ENCODE measurements at regions not wholly inside any gene's neighbourhood (a gene's known extent, or its start where the extent isn't known, plus 50 kb on each side); places are given as distances from the start of the nearest gene placed in this dataset.
"Not testable (repeated sequence)": the region's sequence is repeated elsewhere in the genome, so short reads cannot be mapped to it uniquely, and the experiment has no call there.

GRCh38 chr10:109663122-109663521 is 260.2 kb downstream of the XPNPEP1 start:
- DNase-seq (ENCODE audit: low read depth in 3 of 3): no peak

GRCh38 chr10:109652612-109653011 is 270.7 kb downstream of the XPNPEP1 start:
- DNase-seq (ENCODE audit: low read depth in 3 of 3): not testable (repeated sequence)

GRCh38 chr10:109650228-109650627 is 273.1 kb downstream of the XPNPEP1 start:
- no peak for DNase-seq (ENCODE audit: low read depth in 3 of 3)

DNA sequence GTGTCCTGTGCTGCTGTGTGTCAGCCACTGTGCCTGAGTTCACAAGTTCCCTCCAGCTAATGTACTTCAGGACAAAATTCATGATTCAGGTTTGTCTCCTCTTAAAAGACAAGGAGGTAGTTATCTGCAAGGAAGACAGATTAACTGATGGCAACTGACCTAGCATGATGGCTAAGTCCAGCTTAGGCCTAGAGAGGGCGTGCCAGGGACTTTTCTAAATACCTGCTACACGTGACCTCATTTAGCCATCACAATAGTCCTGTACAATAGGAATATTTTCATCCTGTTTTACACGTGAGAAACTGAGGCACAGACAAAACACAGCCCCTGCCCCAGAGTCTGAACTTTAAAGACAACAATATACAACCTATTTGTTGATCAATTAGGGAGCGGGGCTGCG is 275.7 kb downstream of the XPNPEP1 start:
- DNase-seq (ENCODE audit: low read depth in 3 of 3): no peak

DNA sequence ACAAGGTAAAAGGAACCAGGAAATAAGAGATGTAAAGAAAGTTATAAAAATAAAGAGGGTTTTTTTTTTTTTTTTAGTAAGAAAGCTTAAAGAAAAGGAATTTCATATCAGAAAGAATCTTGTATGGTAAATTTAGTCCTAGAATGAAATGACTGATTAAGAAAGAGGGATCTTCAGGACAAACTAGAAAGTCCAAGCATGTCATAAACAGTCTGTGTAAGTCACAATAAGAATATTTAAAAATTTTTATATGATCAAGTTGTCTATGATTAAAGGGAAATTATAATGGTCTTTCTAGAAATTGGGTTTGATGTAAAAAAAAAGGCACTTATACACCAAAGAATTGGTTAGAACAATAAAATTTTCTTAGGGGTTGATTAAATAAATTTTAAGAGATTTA is 289.5 kb downstream of the XPNPEP1 start:
- no peak for DNase-seq (ENCODE audit: low read depth in 3 of 3)

- not testable (repeated sequence) for DNase-seq (ENCODE audit: low read depth in 3 of 3)
Observed at GRCh38 chr10:109633017-109633416, 290.3 kb downstream of the XPNPEP1 start.

GRCh38 chr10:109624939-109625338 is 298.4 kb downstream of the XPNPEP1 start:
- DNase-seq (ENCODE audit: low read depth in 3 of 3): no peak

GRCh38 chr10:109622566-109622965 is 300.7 kb downstream of the XPNPEP1 start:
- DNase-seq (ENCODE audit: low read depth in 3 of 3): no peak

DNA sequence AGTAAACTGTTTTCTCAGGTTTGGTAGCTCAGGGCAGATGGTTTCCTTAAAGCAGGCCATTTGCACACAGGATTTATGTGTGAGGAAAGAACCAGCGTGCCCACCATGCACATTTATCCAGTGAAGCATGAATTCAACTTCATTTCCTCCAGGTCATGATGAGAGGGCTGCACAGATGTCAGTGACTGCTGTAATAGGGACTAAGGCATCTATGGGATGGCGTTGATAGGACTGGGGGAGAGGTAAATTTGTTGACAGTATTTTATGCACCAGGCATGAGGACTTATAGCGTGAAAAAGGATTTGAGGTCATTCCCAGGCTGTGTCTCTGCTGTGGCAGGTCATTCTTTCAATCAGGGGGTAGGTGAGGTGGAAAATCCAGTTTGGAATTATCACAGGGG is 302.9 kb downstream of the XPNPEP1 start:
- no peak for DNase-seq (ENCODE audit: low read depth in 3 of 3)

- no peak for DNase-seq (ENCODE audit: low read depth in 3 of 3)
Observed at GRCh38 chr10:109619914-109620313, 303.4 kb downstream of the XPNPEP1 start.

DNA sequence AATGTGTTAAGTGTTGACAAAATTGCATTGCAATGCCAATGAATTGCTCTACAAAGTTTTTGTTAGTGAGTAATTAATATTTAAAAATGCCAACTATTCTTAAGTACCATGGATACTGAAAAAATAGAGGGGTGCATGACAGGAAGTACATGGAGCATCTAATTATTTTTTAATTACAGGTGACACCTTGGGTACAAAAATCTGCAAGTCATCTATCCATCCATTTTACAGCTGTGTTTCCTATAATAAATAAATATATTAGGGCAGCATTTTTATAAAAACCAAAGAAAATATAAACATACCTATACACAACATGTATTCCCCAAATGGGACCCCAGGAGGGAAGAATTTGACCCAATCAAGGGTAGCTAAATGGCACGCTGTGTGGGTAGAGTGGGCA is 304.6 kb downstream of the XPNPEP1 start:
- DNase-seq (ENCODE audit: low read depth in 3 of 3): no peak

- no peak for DNase-seq (ENCODE audit: low read depth in 3 of 3)
Observed at GRCh38 chr10:109618301-109618700, 305.0 kb downstream of the XPNPEP1 start.

- DNase-seq (ENCODE audit: low read depth in 3 of 3): no peak
Observed at GRCh38 chr10:109616359-109616980, 306.8 kb downstream of the XPNPEP1 start.

DNA sequence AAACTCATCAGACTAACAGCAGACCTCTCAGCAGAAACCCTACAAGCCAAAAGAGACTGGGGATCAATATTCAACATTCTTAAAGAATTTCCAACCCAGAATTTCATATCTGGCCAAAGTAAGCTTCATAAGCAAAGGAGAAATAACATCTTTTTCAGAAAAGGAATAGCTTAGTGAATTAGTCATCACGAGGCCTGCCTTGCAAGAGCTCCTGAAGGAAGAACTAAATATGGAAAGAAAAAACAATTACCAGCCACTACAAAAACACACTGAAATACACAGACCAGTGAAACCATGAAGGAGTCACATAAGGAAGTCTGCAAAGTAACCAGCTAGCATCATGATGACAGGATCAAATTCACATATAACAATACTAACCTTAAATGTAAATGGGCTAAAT is 328.0 kb downstream of the XPNPEP1 start:
- not testable (repeated sequence) for DNase-seq (ENCODE audit: low read depth in 3 of 3)

- DNase-seq (ENCODE audit: low read depth in 3 of 3): no peak
Observed at GRCh38 chr10:109593682-109594081, 329.6 kb downstream of the XPNPEP1 start.

- no peak for DNase-seq (ENCODE audit: low read depth in 3 of 3)
Observed at GRCh38 chr10:109592391-109592790, 330.9 kb downstream of the XPNPEP1 start.

- no peak for DNase-seq (ENCODE audit: low read depth in 3 of 3)
Observed at GRCh38 chr10:109591601-109592000, 331.7 kb downstream of the XPNPEP1 start.

DNA sequence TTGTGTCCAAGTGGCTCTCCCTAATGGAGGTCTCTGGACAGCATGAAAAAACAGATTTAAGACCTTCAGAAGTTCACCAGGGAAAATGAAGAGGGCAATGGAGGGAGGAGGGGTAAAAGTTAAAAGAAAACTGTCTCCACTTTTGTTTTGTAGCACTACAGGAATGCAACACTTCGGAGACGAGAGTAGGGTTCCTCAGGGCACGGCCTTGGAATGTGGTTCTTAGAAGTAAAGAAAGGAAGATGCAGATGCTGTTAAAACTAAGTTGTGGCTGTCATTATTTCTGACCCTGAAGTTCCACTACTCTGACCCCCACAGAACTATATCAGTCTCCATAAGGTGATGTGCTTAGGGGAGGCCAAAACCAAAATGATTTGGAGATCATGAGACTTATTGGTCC is 335.1 kb downstream of the XPNPEP1 start:
- DNase-seq (ENCODE audit: low read depth in 3 of 3): no peak

DNA sequence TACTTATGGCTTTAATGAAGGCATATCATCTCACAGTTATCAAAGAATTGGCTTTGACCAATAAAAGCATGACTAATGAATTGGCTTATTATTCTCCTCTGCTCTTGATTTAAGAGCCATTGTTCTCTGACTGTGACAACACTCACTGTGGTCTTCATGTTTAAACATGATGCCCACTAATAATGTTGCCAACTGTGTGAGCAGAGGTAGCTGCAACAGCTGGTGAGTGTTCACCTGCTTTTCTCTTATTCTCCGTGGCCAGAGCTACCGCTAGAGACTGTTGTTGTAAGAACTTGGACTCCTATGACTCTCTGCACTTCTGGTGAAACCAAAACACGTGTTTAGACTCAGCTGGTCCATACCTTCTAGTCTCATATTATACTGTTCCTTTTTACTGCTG is 335.9 kb downstream of the XPNPEP1 start:
- no peak for DNase-seq (ENCODE audit: low read depth in 3 of 3)

- DNase-seq (ENCODE audit: low read depth in 3 of 3): no peak
Observed at GRCh38 chr10:109556399-109556798, 366.9 kb downstream of the XPNPEP1 start.

DNA sequence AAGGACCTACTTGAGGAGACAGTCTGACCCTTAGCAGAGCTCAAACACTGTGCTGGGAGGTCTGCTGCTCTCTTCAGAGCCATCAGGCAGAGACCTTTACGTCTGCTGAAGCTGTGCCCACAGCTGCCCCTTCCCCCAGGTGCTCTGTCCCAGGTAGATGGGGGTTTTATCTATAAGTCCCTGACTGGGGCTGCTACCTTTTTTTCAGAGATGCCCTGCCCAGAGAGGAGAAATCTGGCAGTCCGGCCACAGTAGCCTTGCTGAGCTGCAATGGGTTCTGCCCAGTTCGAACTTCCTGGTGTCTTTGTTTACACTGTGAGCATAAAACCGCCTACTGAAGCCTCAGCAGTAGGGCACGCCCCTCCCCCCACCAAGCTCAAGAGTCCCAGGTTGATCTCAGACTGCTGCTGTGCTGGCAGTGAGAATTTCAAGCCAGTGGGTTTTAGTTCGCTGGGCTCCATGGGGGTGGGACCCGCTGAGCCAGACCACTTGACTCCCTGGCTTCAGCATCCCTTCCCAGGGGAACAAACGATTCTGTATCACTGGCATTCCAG is 381.2 kb downstream of the XPNPEP1 start:
- not testable (repeated sequence) for DNase-seq (ENCODE audit: low read depth in 3 of 3)

DNA sequence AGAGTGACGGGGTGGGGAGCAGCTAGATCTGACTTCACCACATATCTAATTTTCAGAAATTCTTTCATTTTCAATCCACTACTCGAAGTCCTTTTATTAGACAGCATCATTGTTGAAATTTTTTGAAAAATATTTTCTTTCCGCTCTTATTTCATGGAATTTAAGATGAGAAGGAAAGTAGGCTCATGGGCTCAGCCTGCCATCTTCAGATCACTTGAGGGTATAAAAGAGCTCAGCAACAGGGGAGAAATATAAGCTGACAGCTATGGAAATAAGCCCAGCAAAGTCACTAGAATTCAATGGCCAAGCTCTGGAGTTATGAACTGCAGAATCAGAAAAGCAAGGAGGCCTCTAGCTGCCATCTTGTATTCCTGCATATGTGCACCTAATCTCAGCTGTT is 389.1 kb downstream of the XPNPEP1 start:
- no peak for DNase-seq (ENCODE audit: low read depth in 3 of 3)

DNA sequence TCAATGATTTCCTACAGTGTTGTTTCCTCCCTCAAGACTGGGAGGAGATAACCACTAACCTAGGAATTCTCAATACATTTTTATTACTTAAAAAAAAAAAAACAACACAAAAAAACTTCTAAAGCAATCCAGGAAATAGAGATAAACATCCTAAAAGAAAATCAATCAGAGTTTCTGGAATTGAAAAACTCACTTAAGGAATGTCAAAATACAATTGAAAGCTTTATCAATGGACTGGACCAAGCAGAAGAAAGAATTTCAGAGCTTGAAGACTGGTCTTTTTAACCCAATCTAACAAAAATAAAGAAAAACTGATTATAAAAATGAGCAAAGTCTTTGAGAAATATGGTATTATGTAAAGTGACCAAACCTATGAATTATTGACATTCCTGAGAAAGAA is 394.1 kb downstream of the XPNPEP1 start:
- no peak for DNase-seq (ENCODE audit: low read depth in 3 of 3)

DNA sequence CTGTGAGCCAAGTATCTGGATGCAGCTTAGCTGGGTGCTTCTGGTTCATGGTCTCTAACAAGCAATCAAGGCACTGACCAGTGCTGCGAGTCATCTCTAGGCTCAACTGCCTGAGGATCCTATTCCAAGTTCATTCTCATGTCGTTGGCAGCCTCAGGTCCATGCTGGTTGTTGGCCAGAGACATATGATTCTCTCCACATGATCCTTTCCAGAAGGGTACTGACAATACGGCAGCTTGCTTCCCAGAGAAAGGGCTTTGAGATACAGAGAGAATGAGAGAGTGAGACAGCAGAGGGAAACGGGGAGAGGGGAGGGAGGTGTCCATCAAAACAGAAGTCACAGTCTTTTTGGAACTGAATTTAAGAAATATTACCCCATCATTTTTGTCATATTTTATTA is 405.6 kb downstream of the XPNPEP1 start:
- no peak for DNase-seq (ENCODE audit: low read depth in 3 of 3)
